ENCODE measurements at regions not wholly inside any gene's neighbourhood (a gene's known extent, or its start where the extent isn't known, plus 50 kb on each side); places are given as distances from the start of the nearest gene placed in this dataset.

- H3K18ac ChIP-seq (ENCODE audit: insufficient read length, low read depth, low read length) = no peak overlapping the region
- Mint-ChIP-seq H3K36me3 (ENCODE audit: insufficient read depth in 1 of 3, low read depth in 3 of 3) (peaks cover 0 to 4% (median 2%) of the 10 kb centered on the region in 3 experiments; a peak in 4 of 7 replicates), H3K4me1 (peaks cover 25 to 31% of the 10 kb centered on the region in 2 experiments), H3K27ac (no peak overlapping the region), H3K4me3 (no peak overlapping the region), H3K27me3 (ENCODE audit: low read depth) (peaks cover 8% of the 10 kb centered on the region), H3K9me3 (peaks cover 2 to 5% of the 10 kb centered on the region in 2 experiments; a peak in 4 of 5 replicates)
- H3K4me2 ChIP-seq (ENCODE audit: insufficient read depth, insufficient read length, low read length) = no peak overlapping the region
- no peaks in the 10 kb centered on the region for H3K79me2 ChIP-seq (ENCODE audit: insufficient read depth, low read length)
- no peak overlapping the region for H2BK12ac ChIP-seq (ENCODE audit: insufficient read length, low read depth, low read length)
- no peak overlapping the region for H4K8ac ChIP-seq (replicated peaks; ENCODE audit: insufficient read length, low read depth, low read length)
- H4K5ac ChIP-seq (ENCODE audit: insufficient read length, low read depth, low read length) = no peak overlapping the region
- no CpG with 5 or more reads among the region's 1 CpG for WGBS (ENCODE audit: extremely low coverage, insufficient read length, low lambda C conversion rate)
- no peaks in the 10 kb centered on the region for H3K27me3 ChIP-seq (ENCODE audit: insufficient read depth, low read length)
- no peak overlapping the region for H2BK20ac ChIP-seq (ENCODE audit: low read depth, low read length, poor library complexity, severe bottlenecking)
- no peak overlapping the region for H2BK120ac ChIP-seq (ENCODE audit: low read depth, low read length, poor library complexity, severe bottlenecking)
- H3K27ac ChIP-seq (ENCODE audit: insufficient read length, low read depth, low read length) = no peak overlapping the region
- H3K23me2 ChIP-seq (ENCODE audit: insufficient read length, low read depth, low read length, poor library complexity, severe bottlenecking) = no peaks in the 10 kb centered on the region
- H3K56ac ChIP-seq (ENCODE audit: insufficient read length, low read depth, low read length) = no peak overlapping the region
- peaks cover 9% of the 10 kb centered on the region; the same call in 1 of the 2 replicates for H3K4me1 ChIP-seq (ENCODE audit: insufficient read depth, low read length)
- no peak for TF ChIP-seq CTCF (conservative IDR thresholded peaks at IDR 0.05)
- no peak overlapping the region for H2AFZ ChIP-seq (ENCODE audit: low read length)
- H3K9ac ChIP-seq (ENCODE audit: extremely low read depth, insufficient read length, low read length) = no peak overlapping the region
- no peak overlapping the region for H4K91ac ChIP-seq (ENCODE audit: insufficient read length, low read depth, low read length)
- no peak overlapping the region for H2BK5ac ChIP-seq (ENCODE audit: insufficient read length, low read length)
- H3K23ac ChIP-seq (ENCODE audit: insufficient read length, low read depth, low read length) = no peak overlapping the region
- no peaks in the 10 kb centered on the region for H3K9me3 ChIP-seq (ENCODE audit: control insufficient read depth, low read depth, low read length)
- no peaks in the 10 kb centered on the region for H3K79me1 ChIP-seq (ENCODE audit: insufficient read depth, low read depth, low read length, poor library complexity, severe bottlenecking)
- H3T11ph ChIP-seq (ENCODE audit: low read length) = no peak overlapping the region
- H2AK5ac ChIP-seq (ENCODE audit: insufficient read length, low read length) = no peak overlapping the region
- H2BK15ac ChIP-seq (ENCODE audit: low read depth, low read length) = no peak overlapping the region
- no peaks in the 10 kb centered on the region for H4K20me1 ChIP-seq (ENCODE audit: control insufficient read depth, insufficient read depth, insufficient read length)
- no peak for DNase-seq
- H3K4ac ChIP-seq (ENCODE audit: low read depth, low read length) = no peak overlapping the region
- no peak overlapping the region for H3K14ac ChIP-seq (ENCODE audit: insufficient read depth, low read length)
These were observed 219.3 kb downstream of the TOMM20 start for GRCh38 chr1:234909307-234909810.

All from H9 (cell line).